ENCODE measurements at regions not wholly inside any gene's neighbourhood (a gene's known extent, or its start where the extent isn't known, plus 50 kb on each side); places are given as distances from the start of the nearest gene placed in this dataset.

- peak overlapping the region; percentile 69 for H3K56ac ChIP-seq (ENCODE audit: low read length)
- H3K27ac ChIP-seq (ENCODE audit: low read depth, low read length) = peak overlapping the region; percentile 89
- H2BK15ac ChIP-seq (replicated peaks; ENCODE audit: low read depth) = no peak overlapping the region
- H4K5ac ChIP-seq (ENCODE audit: low read length) = no peak overlapping the region
- peak overlapping the region; percentile 52 for H2BK5ac ChIP-seq (ENCODE audit: low read length)
- H3K23ac ChIP-seq (ENCODE audit: low read length) = no peak overlapping the region
- H2AK5ac ChIP-seq (ENCODE audit: low read length) = peak overlapping the region; percentile 43
- WGBS (ENCODE audit: extremely low coverage, insufficient coverage, low lambda C conversion rate) = 99% methylated on average over 7 of the region's 9 CpGs
- no peak overlapping the region for H4K8ac ChIP-seq (ENCODE audit: low read depth, low read length)
- H3K4me2 ChIP-seq (ENCODE audit: low read length) = no peak overlapping the region
- H3K79me1 ChIP-seq (ENCODE audit: low read length) = no peaks in the 10 kb centered on the region
- no peaks in the 10 kb centered on the region for H3K27me3 ChIP-seq (ENCODE audit: insufficient read depth, low read length, poor library complexity)
- no peaks in the 10 kb centered on the region for H3K36me3 ChIP-seq (ENCODE audit: control insufficient read depth, insufficient read depth, low read length)
- H3K18ac ChIP-seq (ENCODE audit: low read length) = no peak overlapping the region
- no peak overlapping the region for H3K9ac ChIP-seq (ENCODE audit: low read length)
- H3K79me2 ChIP-seq (ENCODE audit: control insufficient read depth, insufficient read depth, low read length) = no peaks in the 10 kb centered on the region
- H3K4me3 ChIP-seq (ENCODE audit: low read length) = no peak overlapping the region
- H3K4ac ChIP-seq (ENCODE audit: low read depth, low read length) = no peak overlapping the region
- H3K4me1 ChIP-seq (ENCODE audit: control insufficient read depth, low read depth, low read length) = peaks cover 16% of the 10 kb centered on the region
- H2BK120ac ChIP-seq (ENCODE audit: low read depth, low read length) = no peak overlapping the region
- no peak for DNase-seq
Observed at GRCh38 chr6:11427091-11427722, 110.3 kb upstream of the TMEM170B start.

- no peak overlapping the region for H3K4me3 ChIP-seq (ENCODE audit: low read length)
- H3K4me1 ChIP-seq (ENCODE audit: control insufficient read depth, low read depth, low read length) = peaks cover 16% of the 10 kb centered on the region
- H3K23ac ChIP-seq (ENCODE audit: low read length) = no peak overlapping the region
- no peak overlapping the region for H2BK15ac ChIP-seq (replicated peaks; ENCODE audit: low read depth)
- no peak overlapping the region for H4K8ac ChIP-seq (ENCODE audit: low read depth, low read length)
- no peak overlapping the region for H3K4me2 ChIP-seq (ENCODE audit: low read length)
- no peak overlapping the region for H2BK120ac ChIP-seq (ENCODE audit: low read depth, low read length)
- no peak overlapping the region for H3K4ac ChIP-seq (ENCODE audit: low read depth, low read length)
- no peak overlapping the region for H3K18ac ChIP-seq (ENCODE audit: low read length)
- no peak overlapping the region for H3K27ac ChIP-seq (ENCODE audit: low read depth, low read length)
- no CpG with 5 or more reads among the region's 2 CpGs for WGBS (ENCODE audit: extremely low coverage, insufficient coverage, low lambda C conversion rate)
- H2AK5ac ChIP-seq (ENCODE audit: low read length) = no peak overlapping the region
- no peaks in the 10 kb centered on the region for H3K79me2 ChIP-seq (ENCODE audit: control insufficient read depth, insufficient read depth, low read length)
- no peaks in the 10 kb centered on the region for H3K36me3 ChIP-seq (ENCODE audit: control insufficient read depth, insufficient read depth, low read length)
- H2BK5ac ChIP-seq (ENCODE audit: low read length) = no peak overlapping the region
- H3K79me1 ChIP-seq (ENCODE audit: low read length) = no peaks in the 10 kb centered on the region
- H3K9ac ChIP-seq (ENCODE audit: low read length) = no peak overlapping the region
- H3K27me3 ChIP-seq (ENCODE audit: insufficient read depth, low read length, poor library complexity) = no peaks in the 10 kb centered on the region
- no peak overlapping the region for H3K56ac ChIP-seq (ENCODE audit: low read length)
- no peak overlapping the region for H4K5ac ChIP-seq (ENCODE audit: low read length)
- no peak for DNase-seq
Observed at GRCh38 chr6:11426571-11426970, 111.0 kb upstream of the TMEM170B start.

GRCh38 chr6:11425876-11426275 lies 111.7 kb upstream of the TMEM170B start:
- no peak overlapping the region for H3K27ac ChIP-seq (ENCODE audit: low read depth, low read length)

GRCh38 chr6:11425431-11425871 lies 112.1 kb upstream of the TMEM170B start:
- H2AK5ac ChIP-seq (ENCODE audit: low read length) = no peak overlapping the region
- H2BK120ac ChIP-seq (ENCODE audit: low read depth, low read length) = no peak overlapping the region
- WGBS (ENCODE audit: extremely low coverage, insufficient coverage, low lambda C conversion rate) = no CpG with 5 or more reads among the region's 5 CpGs
- no peaks in the 10 kb centered on the region for H3K79me2 ChIP-seq (ENCODE audit: control insufficient read depth, insufficient read depth, low read length)
- H3K9ac ChIP-seq (ENCODE audit: low read length) = no peak overlapping the region
- H3K4ac ChIP-seq (ENCODE audit: low read depth, low read length) = no peak overlapping the region
- no peaks in the 10 kb centered on the region for H3K79me1 ChIP-seq (ENCODE audit: low read length)
- H3K36me3 ChIP-seq (ENCODE audit: control insufficient read depth, insufficient read depth, low read length) = no peaks in the 10 kb centered on the region
- no peak overlapping the region for H3K56ac ChIP-seq (ENCODE audit: low read length)
- H3K4me1 ChIP-seq (ENCODE audit: control insufficient read depth, low read depth, low read length) = peaks cover 16% of the 10 kb centered on the region
- no peak overlapping the region for H2BK15ac ChIP-seq (replicated peaks; ENCODE audit: low read depth)
- H3K27me3 ChIP-seq (ENCODE audit: insufficient read depth, low read length, poor library complexity) = no peaks in the 10 kb centered on the region
- no peak overlapping the region for H2BK5ac ChIP-seq (ENCODE audit: low read length)
- H3K18ac ChIP-seq (ENCODE audit: low read length) = peak overlapping the region; percentile 25
- H3K4me2 ChIP-seq (ENCODE audit: low read length) = no peak overlapping the region
- H3K4me3 ChIP-seq (ENCODE audit: low read length) = no peak overlapping the region
- no peak overlapping the region for H3K27ac ChIP-seq (ENCODE audit: low read depth, low read length)
- peak; percentile 78 for DNase-seq
- H4K5ac ChIP-seq (ENCODE audit: low read length) = no peak overlapping the region
- H3K23ac ChIP-seq (ENCODE audit: low read length) = no peak overlapping the region
- no peak overlapping the region for H4K8ac ChIP-seq (ENCODE audit: low read depth, low read length)

More at GRCh38 chr6:11425876-11426275, 111.7 kb upstream of the TMEM170B start:
- Histone ChIP-seq H3K18ac (ENCODE audit: low read length) (peak overlapping the region; percentile 25), H3K79me2 (ENCODE audit: control insufficient read depth, insufficient read depth, low read length) (no peaks in the 10 kb centered on the region), H2BK15ac (replicated peaks; ENCODE audit: low read depth) (no peak overlapping the region), H3K4me1 (ENCODE audit: control insufficient read depth, low read depth, low read length) (peaks cover 16% of the 10 kb centered on the region), H2BK5ac (ENCODE audit: low read length) (no peak overlapping the region), H2AK5ac (ENCODE audit: low read length) (peak overlapping the region; percentile 77), H3K79me1 (ENCODE audit: low read length) (no peaks in the 10 kb centered on the region), H3K9ac (ENCODE audit: low read length) (no peak overlapping the region), H4K8ac (ENCODE audit: low read depth, low read length) (no peak overlapping the region), H3K4me3 (ENCODE audit: low read length) (no peak overlapping the region), H3K4me2 (ENCODE audit: low read length) (no peak overlapping the region), H3K4ac (ENCODE audit: low read depth, low read length) (no peak overlapping the region), H4K5ac (ENCODE audit: low read length) (no peak overlapping the region), H3K36me3 (ENCODE audit: control insufficient read depth, insufficient read depth, low read length) (no peaks in the 10 kb centered on the region), H3K56ac (ENCODE audit: low read length) (no peak overlapping the region), H3K27me3 (ENCODE audit: insufficient read depth, low read length, poor library complexity) (no peaks in the 10 kb centered on the region), H2BK120ac (ENCODE audit: low read depth, low read length) (no peak overlapping the region), H3K23ac (ENCODE audit: low read length) (no peak overlapping the region)
- no CpG with 5 or more reads among the region's 1 CpG for WGBS (ENCODE audit: extremely low coverage, insufficient coverage, low lambda C conversion rate)
- DNase-seq = no peak

GRCh38 chr6:11424395-11425034 lies 113.0 kb upstream of the TMEM170B start:
- H3K4ac ChIP-seq (ENCODE audit: low read depth, low read length) = no peak overlapping the region
- no peak overlapping the region for H2BK15ac ChIP-seq (replicated peaks; ENCODE audit: low read depth)
- peaks cover 13% of the 10 kb centered on the region for H3K4me1 ChIP-seq (ENCODE audit: control insufficient read depth, low read depth, low read length)
- H3K56ac ChIP-seq (ENCODE audit: low read length) = no peak overlapping the region
- H2BK5ac ChIP-seq (ENCODE audit: low read length) = no peak overlapping the region
- no peak overlapping the region for H3K4me3 ChIP-seq (ENCODE audit: low read length)
- no peak overlapping the region for H3K9ac ChIP-seq (ENCODE audit: low read length)
- no peak overlapping the region for H2AK5ac ChIP-seq (ENCODE audit: low read length)
- H3K36me3 ChIP-seq (ENCODE audit: control insufficient read depth, insufficient read depth, low read length) = no peaks in the 10 kb centered on the region
- H3K18ac ChIP-seq (ENCODE audit: low read length) = peak overlapping the region; percentile 25
- H4K8ac ChIP-seq (ENCODE audit: low read depth, low read length) = no peak overlapping the region
- H3K27me3 ChIP-seq (ENCODE audit: insufficient read depth, low read length, poor library complexity) = no peaks in the 10 kb centered on the region
- H4K5ac ChIP-seq (ENCODE audit: low read length) = no peak overlapping the region
- H3K4me2 ChIP-seq (ENCODE audit: low read length) = no peak overlapping the region
- no peaks in the 10 kb centered on the region for H3K79me1 ChIP-seq (ENCODE audit: low read length)
- no peak overlapping the region for H2BK120ac ChIP-seq (ENCODE audit: low read depth, low read length)
- H3K23ac ChIP-seq (ENCODE audit: low read length) = no peak overlapping the region
- H3K27ac ChIP-seq (ENCODE audit: low read depth, low read length) = no peak overlapping the region
- no peaks in the 10 kb centered on the region for H3K79me2 ChIP-seq (ENCODE audit: control insufficient read depth, insufficient read depth, low read length)
- no peak for DNase-seq
- no CpG with 5 or more reads among the region's 4 CpGs for WGBS (ENCODE audit: extremely low coverage, insufficient coverage, low lambda C conversion rate)

All from mesendoderm (in vitro differentiated cells).